HuH-7.5 (cell line): ENCODE measurements at regions not wholly inside any gene's neighbourhood (a gene's known extent, or its start where the extent isn't known, plus 50 kb on each side); places are given as distances from the start of the nearest gene placed in this dataset.

Experiments used
- DNase-seq: peaks from one replicate; pipeline ENCODE4 v3.0.0; 2011; ENCODE audit warnings: low spot score

DNA sequence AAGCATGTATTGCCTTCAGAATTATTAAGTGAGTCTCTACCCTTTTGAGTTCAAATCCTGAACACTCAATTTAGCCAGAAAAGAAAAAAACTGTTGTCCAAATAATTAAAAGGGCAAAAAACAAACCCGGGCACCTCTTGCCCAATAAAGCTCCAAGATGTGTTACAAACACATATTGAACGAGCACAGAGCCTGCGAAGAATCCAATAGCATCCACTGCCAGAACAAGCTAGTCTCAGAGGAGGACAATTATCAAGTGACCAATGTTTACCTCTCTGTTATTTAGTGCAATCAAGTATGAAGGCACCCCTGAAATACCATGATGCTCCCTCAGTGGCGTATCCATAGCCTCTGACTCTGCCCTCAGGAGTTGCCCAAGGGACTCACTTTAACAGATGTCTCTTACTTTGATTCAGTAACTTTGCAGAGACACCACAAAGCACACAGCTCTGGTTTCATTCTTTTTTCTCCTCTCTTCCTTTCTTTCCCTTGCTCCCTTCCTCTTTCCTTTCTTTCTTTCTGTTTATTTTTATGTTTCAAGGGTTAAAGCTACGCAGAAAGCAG is 93.5 kb upstream of the SPATS2L start:
- no peak for DNase-seq

DNA sequence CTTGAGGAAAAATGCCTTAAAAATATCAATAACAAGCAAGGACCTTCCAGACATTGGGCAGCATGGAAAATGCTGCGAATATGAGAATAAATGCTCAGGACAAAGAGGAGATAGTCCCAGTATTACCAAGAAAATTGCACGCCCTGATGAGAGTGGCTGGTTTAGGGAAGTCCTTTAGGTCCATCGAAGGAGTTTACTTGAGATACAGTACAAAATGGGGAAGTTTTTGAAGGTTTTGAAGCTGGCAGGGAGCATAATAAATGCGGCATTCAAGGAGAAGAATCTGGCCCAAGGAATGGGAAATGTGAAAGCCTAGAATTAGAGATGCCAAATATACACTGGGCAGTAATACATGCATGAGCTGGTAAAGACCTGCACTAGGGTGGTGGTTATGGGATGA is 90.2 kb upstream of the SPATS2L start:
- DNase-seq, result no peak

DNA sequence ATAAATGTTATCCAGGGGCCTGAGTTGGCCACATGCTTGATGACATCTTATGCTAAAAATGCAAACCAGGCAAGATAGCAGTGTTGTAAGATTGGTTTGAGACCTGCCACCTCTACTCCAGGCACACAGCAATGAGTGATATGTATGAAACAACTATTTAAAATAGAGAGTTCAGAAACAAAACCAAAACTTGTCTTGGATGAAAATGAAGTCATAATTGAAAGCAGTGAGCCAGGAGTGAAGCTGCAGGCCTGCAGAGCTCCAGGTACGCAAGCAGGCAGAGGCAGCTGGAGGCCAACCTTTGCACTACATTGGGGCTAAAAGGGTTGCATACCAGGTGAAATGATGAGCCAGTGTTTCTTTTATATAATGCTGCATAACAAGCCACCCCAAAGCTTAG is 89.2 kb upstream of the SPATS2L start:
- DNase-seq, result no peak

DNA sequence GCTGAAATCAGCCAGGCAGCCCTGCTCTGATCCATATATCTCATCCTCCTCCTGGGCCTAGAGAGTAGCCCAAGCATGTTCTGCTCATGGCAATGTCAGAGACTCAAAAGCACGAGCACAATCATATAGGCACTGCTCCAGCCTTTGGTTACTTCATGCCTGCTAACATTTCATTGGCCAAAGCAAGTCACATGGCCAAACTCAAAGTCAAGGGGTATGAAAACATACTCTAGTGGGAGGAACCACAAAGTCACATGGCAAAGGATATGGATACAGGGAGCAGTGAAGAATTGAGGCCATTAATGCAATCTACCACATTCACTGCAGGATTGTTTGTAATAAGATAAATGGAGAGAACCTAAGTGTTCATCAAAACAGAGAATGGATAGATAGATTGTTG is 87.8 kb upstream of the SPATS2L start:
- DNase-seq, result no peak

DNA sequence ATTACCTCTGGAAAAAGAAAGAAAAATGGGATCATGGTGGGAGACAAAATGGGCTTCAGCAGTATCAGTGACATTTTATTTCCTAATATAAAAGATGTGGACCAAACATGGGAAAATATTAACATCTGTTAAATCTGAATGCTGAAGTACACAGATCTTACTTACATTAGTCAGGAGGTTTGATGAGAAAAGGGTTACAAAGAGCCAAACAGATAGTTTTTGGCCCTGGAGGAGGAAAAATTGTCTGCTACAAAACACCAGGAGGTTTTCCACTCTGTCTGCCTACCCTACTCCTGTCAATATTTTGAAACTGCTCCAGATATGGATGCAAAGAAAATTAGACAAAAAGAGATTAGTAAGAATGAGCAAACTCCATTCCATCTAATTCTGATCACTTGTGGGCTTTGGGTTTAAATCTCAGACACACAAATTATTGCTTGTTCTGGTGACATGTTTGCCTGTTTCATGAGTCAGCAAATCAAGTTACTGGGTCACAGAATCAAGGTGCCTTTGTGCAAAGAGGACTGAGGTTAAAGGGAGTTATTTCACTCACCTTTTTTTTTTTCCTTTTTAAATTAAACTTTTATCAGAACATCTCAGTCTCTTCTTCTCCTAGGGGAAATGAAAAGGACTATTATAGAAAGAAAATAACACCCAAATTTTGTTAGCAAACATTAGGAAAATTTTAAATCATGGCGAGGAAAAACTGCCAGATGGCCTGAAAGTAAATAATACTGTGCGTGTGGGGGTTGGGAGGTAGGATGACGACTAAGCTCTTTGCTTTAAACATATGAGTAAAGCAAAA is 87.0 kb upstream of the SPATS2L start:
- DNase-seq, result no peak

DNA sequence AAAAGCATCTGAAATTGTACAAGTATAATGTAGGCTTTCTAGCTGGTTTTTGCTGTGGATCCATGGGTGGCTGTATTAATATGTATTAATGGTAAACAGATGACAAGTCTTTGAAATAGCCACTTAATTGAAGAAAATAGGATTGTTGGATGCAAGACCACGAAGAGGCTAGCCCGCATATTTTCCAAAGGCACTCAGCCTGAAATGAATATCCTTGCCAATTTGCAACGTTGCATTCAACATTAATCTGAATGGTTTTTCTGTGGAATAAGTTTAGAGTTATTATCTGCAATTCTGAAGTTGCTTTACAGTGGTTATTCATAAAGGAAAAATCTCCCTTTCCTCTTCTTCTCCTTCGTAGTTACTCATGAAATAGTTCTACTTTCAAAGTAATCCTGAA is 86.2 kb upstream of the SPATS2L start:
- DNase-seq, result no peak

DNA sequence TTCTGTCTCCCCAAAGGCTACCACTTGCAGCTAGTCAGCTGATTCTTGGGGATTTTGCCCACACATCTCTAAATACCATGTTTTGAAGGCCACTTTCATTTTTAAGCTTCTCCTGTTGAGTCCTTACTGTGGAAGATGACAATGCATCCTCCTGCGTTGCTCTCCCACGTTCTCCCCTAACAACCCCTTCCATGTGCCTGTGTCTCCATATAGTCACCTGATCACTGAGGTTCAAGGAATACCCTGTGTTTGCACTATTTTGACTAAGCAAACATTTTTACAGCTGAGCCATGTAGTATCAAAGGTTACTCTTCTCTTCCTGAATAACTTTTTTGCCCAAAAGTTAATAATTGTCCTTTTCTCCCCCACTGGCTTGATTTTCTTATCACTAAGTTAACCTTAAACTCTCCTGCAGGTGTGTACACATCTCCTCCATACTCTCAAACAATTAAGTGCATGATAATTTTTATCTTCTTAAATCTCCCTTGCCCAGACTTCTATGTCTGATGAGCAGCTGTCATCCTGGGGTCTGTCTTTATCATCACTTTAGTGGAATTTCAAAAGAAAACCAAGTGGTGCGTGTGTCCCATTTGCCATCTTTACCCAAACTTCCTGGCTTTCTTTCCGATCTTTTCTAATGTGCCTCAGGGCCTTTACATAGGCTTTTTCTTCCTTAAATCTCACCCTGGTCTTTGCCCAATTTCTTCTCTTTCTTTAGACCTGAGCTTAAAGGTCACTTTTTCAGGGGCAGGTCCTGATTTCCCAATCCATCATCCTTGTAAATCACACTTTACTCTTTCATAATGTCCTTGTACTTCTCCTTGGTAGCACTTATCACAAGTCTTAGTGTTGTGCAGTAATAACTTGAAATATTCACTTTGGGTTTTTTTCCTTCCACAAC is 85.2 kb upstream of the SPATS2L start:
- DNase-seq, result peak; percentile 47

DNA sequence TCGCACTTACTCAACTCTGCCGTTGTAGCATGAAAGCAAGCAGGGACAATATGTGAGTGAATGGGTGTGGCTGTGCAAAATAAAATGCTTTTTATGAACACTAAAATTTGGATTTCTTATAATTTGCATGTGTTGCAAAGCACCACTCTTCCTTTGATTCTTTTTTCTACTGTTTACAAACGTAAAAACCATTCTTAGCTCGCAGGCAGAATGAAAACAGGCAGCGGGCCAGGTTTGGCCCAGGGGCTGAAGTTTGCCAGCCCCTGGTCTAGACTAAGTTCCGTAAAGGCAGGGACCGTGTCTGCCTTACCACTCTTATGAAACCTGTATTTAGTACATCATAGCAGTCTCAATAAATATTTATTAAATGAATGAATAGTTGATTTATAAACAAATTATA is 83.7 kb upstream of the SPATS2L start:
- no peak for DNase-seq

DNA sequence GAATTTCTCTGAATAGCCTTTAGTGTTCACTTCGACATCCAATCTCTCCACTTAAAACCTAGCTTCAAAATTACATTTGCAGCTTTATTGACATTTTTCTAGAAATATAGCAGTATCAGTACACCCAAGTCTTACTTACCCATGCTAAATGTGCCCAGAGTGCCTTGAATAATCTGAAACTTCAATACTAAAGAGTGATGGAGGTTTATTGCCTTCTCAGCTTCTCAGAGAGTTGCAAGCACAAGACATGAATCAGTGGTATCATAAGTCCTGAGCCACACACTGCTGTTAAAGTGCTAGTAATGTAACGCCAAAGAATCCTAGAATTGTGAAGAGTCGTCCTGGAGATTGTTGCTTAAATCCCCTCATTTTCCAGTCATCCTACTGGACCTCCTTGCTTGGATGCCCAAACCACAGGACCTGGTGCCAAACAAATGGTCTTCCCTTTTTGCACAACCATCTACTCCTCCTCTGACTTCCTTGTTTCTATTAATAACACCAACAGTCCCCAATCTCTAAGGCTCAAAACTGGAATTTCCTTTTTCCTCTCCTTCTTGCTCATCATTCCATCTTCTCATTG is 83.2 kb upstream of the SPATS2L start:
- no peak for DNase-seq

DNA sequence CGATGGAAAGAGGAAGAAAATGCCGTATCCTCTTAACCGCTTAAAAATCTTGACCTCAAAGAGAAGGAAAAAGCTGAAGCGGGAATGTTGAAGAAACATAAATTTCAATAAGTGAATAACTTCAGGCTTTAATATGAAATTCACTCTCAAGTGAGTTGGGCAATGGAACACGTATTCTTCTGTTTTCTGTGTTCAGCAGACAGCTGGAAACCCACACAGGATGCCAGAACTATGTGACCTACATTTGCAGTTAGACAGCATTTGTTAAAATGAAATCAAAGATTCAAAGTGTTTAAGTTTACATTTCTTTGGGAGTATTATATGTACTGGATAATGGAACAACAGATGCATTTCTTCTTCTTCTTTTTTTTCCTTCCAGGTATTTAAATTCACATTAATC is 80.5 kb upstream of the SPATS2L start:
- DNase-seq, result no peak

DNA sequence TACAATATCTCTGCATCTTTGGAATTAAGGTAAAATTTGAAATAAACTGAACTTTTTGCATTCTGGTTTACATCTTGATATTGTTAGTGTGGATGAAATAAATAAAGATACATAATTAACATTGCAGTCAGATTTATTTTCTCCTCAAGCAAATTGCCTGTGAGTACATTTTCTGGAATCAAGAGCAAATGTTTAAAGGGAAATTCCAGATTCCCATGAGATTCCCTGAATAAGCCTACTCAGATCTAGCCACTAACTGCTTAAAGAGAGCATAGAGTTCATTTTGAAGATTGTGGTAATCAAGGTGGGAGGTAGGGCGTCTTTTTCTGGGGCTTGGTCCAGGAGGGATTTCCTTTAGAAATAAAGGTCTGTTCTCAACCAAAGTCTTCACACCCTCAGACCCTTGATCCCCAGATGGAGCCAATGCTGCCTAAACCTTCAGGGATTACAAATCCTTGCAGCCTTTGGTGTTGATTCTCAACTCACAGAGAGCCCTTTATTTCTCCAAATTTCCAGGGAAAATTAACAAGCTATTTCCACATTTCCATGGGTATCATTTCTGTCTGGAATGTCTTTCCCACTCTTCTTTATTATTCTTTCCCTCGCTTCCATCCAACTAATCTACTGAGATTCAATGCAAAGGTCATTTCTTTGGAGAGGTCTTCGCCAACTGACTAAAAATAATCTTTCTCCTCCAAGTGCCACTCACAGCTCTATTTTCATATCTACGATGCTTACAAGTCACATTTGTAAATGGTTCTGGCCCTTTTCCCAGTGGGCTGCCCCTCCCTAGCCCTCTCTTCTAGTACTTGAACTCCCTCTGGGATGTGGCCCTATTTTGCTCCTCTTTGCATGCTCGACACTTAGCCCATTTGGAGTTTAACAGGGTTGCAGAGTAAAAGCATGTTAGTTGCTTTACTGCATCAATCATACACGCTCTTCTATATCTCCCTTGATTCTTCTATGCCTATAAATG is 79.8 kb upstream of the SPATS2L start:
- no peak for DNase-seq

DNA sequence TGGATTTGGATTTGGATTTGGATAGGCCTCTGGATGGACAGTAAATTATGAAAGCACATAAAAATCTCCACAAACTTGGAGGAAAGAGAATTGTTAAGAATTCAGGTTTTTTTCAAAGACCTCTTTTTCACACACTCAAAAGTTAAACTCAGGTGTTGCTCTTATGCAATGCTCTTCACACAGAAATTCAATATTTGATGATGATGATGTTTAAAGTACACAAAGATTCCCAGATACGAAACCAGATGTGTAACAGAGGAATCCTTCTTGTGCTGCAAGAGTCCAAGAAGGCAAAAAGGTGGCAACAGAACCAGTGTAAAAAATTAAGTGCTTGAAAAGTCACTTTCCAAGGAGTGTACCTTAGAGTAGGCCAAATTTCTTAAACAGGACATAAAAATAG is 75.8 kb upstream of the SPATS2L start:
- no peak for DNase-seq

DNA sequence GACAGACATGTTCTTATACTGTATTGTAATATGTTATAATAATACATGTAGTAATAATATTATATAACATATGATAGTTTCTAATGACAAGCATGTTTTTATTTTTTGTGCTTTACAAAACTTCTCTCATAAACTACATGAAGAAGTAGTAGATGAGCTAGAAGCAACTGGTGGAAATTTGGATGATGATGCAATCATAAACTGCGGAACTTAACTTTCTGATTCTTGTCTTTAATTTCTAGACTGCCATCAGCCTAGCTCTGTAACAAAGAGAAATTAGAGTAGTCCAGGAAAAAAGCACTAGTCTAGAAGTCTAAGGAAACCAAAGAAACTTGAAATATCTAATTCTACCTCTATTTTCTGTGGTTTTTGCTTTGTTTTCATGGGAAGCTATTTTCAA is 71.0 kb upstream of the SPATS2L start:
- no peak for DNase-seq

DNA sequence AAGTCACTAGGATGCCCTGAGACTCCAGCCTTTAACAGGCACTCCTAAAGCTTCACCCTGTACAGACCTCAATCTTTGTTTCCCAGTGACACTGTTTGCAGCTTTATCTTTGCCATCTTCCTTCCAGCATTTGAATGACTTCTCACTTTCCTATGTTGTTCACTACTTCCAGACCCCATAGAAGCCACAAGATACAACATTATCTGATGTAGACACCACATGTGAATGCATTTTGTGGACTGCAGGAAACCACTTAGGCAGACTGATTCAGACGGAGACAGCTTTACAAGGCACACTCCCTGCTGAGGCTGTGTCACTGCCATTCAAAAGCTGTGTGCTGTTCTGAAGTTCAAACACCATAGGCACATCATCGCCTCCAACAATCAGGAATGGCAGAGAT is 67.3 kb upstream of the SPATS2L start:
- DNase-seq, result no peak

DNA sequence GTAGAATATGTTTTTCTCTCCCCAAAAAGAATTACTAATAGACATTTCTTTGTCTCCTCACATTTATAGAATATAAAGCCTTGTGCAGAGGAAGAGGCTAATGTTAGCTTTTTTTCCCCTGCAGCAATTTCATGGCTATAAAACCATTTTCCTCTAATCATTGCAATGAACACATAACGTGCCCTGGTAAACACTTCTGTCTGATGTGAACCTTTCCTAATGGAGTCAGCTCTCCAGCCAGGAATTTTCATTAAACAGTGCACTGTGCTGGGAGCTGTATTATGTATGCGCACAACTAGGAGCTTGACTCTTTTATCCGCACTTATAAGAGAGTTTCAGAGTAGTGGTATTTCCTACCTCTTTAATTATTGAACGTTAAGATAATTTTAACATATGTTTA is 63.9 kb upstream of the SPATS2L start:
- DNase-seq, result no peak

DNA sequence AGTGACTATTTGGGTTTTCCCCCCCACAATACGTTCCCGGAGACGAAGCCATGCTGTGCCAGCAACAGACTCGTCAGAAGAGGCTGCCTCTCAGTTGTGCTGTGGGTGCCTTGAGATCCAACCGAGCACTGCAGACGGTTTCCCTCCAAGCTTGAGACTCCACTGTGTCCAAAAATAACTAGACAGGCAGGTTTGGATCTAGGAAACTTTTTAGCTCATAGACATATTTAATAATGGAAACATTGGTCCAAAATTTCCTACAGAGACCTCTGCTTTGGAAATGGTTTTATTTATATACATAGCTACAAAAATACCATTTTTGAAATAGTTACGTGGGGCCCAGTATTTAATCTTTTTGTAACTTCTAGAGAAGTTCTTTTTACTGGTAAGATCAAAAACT is 63.1 kb upstream of the SPATS2L start:
- DNase-seq, result no peak

DNA sequence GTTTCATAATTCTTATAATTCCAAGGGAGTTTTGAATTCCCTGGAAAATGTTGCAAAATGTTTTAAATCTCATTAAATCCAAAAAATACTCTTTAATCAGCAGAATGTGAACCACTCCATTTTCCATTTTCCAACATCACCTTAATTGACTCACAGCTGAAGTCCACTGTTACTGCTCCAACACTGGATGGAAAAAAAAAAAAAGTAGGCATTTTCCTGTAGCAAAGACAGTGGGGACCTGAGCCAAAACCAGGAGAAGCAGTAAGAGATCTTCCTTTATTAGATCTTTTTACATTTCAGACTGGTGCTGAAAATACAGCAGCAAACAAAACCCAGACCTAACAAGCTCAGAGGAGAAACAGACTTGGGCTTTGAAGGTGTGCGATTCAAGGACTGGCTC is 62.4 kb upstream of the SPATS2L start:
- DNase-seq, result no peak

DNA sequence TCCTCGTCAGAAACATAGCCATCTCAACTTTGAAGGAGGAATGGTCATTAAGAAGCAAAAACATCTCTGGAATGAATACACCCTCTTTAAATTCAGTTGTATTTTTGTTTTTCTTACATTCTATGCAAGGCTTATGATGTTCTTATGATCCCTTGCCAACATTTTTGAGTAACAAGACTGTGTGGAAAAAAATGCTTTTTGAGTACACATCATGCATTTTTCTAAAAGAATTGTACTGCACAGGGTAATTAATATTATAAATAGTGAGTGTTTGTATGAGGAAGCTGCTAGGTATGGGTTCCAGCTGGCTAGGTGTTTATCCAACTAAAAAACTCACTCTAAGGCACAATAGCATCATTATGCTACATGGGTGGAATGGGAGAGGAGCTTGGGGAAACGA is 59.0 kb upstream of the SPATS2L start:
- no peak for DNase-seq

DNA sequence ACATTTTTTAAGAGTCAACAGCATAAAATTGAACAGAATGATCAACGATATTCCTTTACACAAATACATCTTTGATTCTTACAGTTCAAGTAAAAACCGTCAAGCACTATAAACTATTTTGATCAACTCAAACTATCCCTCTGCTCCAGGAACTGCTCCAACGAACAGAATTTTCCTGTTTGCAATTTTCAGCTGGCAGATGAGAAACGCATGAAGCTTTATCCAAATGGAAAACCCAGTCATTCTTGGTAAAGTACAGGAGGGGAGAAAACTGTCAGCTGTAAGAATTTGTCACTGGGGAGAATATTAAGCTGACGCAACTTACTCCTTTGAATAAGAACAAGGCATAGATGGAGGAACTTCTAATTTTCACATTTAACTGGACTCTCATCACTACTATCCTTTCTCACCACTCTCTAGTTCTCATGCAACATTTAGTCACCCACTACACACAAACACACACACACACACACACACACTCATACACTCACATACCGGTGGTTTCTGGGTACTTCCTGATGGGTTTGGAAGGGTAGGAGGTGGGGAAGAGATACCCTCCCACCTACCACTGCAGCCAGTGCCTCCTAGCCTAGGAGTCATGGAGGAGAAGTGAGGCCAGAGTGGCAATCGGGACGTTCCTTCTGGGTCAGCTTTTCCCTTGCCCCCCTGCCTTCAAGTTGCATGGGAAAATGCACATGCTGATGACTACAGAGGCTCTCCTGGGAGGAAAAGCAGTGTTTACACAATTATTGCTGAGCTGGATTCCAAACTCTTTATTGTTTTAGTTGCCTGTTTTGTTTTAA is 54.0 kb upstream of the SPATS2L start:
- no peak for DNase-seq

DNA sequence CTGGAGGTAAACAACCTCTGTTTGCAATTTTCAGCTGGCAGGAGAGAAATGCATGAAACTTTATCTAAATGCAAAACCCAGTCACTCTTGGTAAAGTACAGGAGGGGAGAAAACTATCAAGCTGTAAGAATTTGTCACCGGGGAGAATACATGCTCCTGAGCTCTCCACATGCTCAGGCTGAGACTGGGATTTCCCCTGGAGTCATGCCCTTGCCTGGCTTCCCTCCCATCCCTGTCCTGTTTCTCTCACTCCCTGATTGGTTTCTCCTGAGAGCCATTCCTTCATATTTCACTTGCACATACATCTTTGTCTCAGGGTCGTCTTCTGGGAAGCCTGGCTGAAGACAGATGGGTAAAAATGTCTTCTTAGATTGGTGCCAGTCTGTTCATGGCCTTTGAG is 52.9 kb upstream of the SPATS2L start:
- DNase-seq, result no peak

DNA sequence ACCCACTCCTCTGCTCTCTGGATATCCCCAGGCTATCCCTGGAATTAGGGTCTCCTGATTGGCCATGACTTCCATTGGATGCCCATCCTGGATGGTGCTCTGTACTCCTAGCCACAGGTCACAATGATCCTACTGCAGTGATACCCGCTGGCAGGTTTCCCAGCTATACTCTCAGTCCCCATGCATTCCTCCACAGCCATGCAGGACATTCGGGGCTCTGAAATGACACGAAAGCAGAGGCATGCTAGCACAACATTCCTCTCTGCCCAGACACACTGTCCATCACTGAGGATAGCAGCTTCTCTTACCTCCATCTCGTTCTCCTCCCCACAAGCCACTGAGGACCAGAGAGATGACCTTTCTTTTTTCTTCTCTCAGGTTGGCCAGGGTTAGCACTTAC is 51.7 kb upstream of the SPATS2L start:
- DNase-seq, result no peak
